HCT116 (cell line): ENCODE measurements at regions not wholly inside any gene's neighbourhood (a gene's known extent, or its start where the extent isn't known, plus 50 kb on each side); places are given as distances from the start of the nearest gene placed in this dataset.

ENCODE experiments used
- ATAC-seq: fragments of 200-7000 bp; cut with Tn5 transposase; 2 replicates; pipeline ENCODE4 v1.9.1; 2020; ENCODE audit warnings: mild to moderate bottlenecking, moderate library complexity
- BruUV-seq: library from RNA; stranded (reverse); fragments of 400-500 nt; replicated peaks from 2 replicates; lab custom pipeline; 2021; lab: Mats Ljungman, UMichigan
- CTCF ChIA-PET: fragments of 300-600 bp; sonication (Branson Sonifier 250); formaldehyde crosslinking; loops from one replicate; lab custom pipeline; 2021; ENCODE audit warnings: antibody characterized with exemption; lab: Charles Lee
- POLR2A ChIA-PET: fragments of 300-600, 350-600 bp; sonication (Branson Sonifier 250); formaldehyde crosslinking; loops from one replicate; lab custom pipeline; 2021; ENCODE audit warnings: antibody characterized with exemption; lab: Charles Lee
- RAD21 ChIA-PET, 2 experiments: fragments of 300-600 bp; sonication (Branson Sonifier 250); formaldehyde crosslinking; loops; one replicate each; lab custom pipeline; 2023; ENCODE audit warnings: low total read pairs in 2 of 2; ENCODE audit not compliant: uncharacterized antibody in 2 of 2, unreplicated experiment in 2 of 2, low non-redundant PET in 1 of 2; lab: Charles Lee
- DNase-seq: peaks from one replicate; pipeline ENCODE4 v3.0.0-alpha.2; 2010; ENCODE audit warnings: low read depth, low spot score
- H2AFZ ChIP-seq: fragments of 200-600 bp; shearing (Covaris generic), sonication (generic); 2 replicates; pipeline ENCODE4 v1.6.1; 2017; ENCODE audit warnings: low read depth, mixed run types, mixed read lengths, antibody characterized with exemption, low read length; ENCODE audit not compliant: poor library complexity, severe bottlenecking
- H3K27ac ChIP-seq: 2 replicates; pipeline ENCODE4 v1.5.1; 2012; ENCODE audit warnings: low read depth, low read length
- H3K27me3 ChIP-seq: fragments of 200-600 bp; sonication (generic); 2 replicates; pipeline ENCODE4 v1.6.1; 2016; ENCODE audit warnings: mixed run types, low read length, mixed read lengths; ENCODE audit not compliant: insufficient read depth
- H3K36me3 ChIP-seq, 2 experiments: fragments of 200-500 bp in 1 of 2; fragments of 200-600 bp in 1 of 2; sonication (Bioruptor generic) in 1 of 2; sonication (generic) in 1 of 2; 2 replicates each; pipeline versions ENCODE4 v1.5.1 to v1.6.1; 2014 to 2016; ENCODE audit warnings: low read length in 2 of 2, inconsistent platforms in 1 of 2, mixed read lengths in 1 of 2, mixed run types in 1 of 2; ENCODE audit not compliant: insufficient read depth in 2 of 2, control insufficient read depth in 1 of 2
- H3K4me1 ChIP-seq, 2 experiments: fragments of 200-600 bp in 1 of 2; sonication (generic) in 1 of 2; 2 replicates each; pipeline versions ENCODE4 v1.5.1 to v1.6.1; 2012 to 2017; ENCODE audit warnings: low read length in 2 of 2, inconsistent platforms in 1 of 2, mild to moderate bottlenecking in 1 of 2, mixed read lengths in 1 of 2, mixed run types in 1 of 2, moderate library complexity in 1 of 2; ENCODE audit not compliant: insufficient read depth in 2 of 2, control insufficient read depth in 1 of 2
- H3K4me2 ChIP-seq: fragments of 200-600 bp; sonication (generic); 2 replicates; pipeline ENCODE4 v1.6.1; 2017; ENCODE audit warnings: mixed run types, low read length, mixed read lengths
- H3K4me3 ChIP-seq, 2 experiments: fragments of 200-600 bp in 1 of 2; sonication (generic) in 1 of 2; replicated peaks in 1 of 2; 2 replicates each; pipeline ENCODE4 v1.5.1; 2011 to 2016; ENCODE audit warnings: low read length in 2 of 2, control low read depth in 1 of 2, low read depth in 1 of 2, mild to moderate bottlenecking in 1 of 2, mixed read lengths in 1 of 2, mixed run types in 1 of 2
- H3K79me2 ChIP-seq: fragments of 200-600 bp; sonication (generic); 2 replicates; pipeline ENCODE4 v1.6.1; 2017; ENCODE audit warnings: mild to moderate bottlenecking, mixed run types, low read length, moderate library complexity, mixed read lengths; ENCODE audit not compliant: insufficient read depth
- H3K9ac ChIP-seq: fragments of 200-600 bp; sonication (generic); 2 replicates; pipeline ENCODE4 v1.6.1; 2016; ENCODE audit warnings: low read length, mixed read lengths
- H3K9me2 ChIP-seq: fragments of 200-600 bp; sonication (generic), shearing (Covaris generic); 2 replicates; pipeline ENCODE4 v1.6.1; 2017; ENCODE audit warnings: mixed run types, mild to moderate bottlenecking, moderate library complexity; ENCODE audit not compliant: insufficient read depth
- H3K9me3 ChIP-seq, 2 experiments: fragments of 200-500 bp in 1 of 2; fragments of 200-600 bp in 1 of 2; sonication (Bioruptor generic) in 1 of 2; sonication (generic) in 1 of 2; 2 replicates each; pipeline ENCODE4 v1.6.1; 2014 to 2017; ENCODE audit warnings: low read length in 2 of 2, mixed read lengths in 2 of 2, inconsistent platforms in 1 of 2, low read depth in 1 of 2, mild to moderate bottlenecking in 1 of 2, mixed run types in 1 of 2, moderate library complexity in 1 of 2; ENCODE audit not compliant: control insufficient read depth in 1 of 2, insufficient read depth in 1 of 2
- H4K20me1 ChIP-seq: fragments of 200-600 bp; sonication (generic), shearing (Covaris generic); 2 replicates; pipeline ENCODE4 v1.6.1; 2017; ENCODE audit warnings: mixed run types, mild to moderate bottlenecking, moderate library complexity; ENCODE audit not compliant: insufficient read depth
- ATF3 ChIP-seq: IDR thresholded peaks from 2 replicates; pipeline ENCODE4 v1.6.1; 2012
- CEBPB ChIP-seq: IDR thresholded peaks from 2 replicates; pipeline ENCODE4 v1.6.1; 2012; ENCODE audit warnings: low read depth
- CTCF ChIP-seq, 3 experiments: fragments of 200-600 bp in 1 of 3; sonication (generic) in 1 of 3; IDR thresholded peaks in 2 of 3; conservative IDR thresholded peaks in 1 of 3; 2 replicates each; pipeline ENCODE4 v1.5.1; 2012 to 2017; ENCODE audit warnings: low read depth in 2 of 3, low read length in 2 of 3, antibody characterized with exemption in 1 of 3, borderline replicate concordance in 1 of 3, control low read depth in 1 of 3, mild to moderate bottlenecking in 1 of 3, mixed read lengths in 1 of 3, mixed run types in 1 of 3, moderate library complexity in 1 of 3; ENCODE audit not compliant: insufficient read depth in 1 of 3
- EGR1 ChIP-seq: IDR thresholded peaks from 2 replicates; pipeline ENCODE4 v1.6.1; 2012; ENCODE audit warnings: low read depth
- ELF1 ChIP-seq: IDR thresholded peaks from 2 replicates; pipeline ENCODE4 v1.6.1; 2012; ENCODE audit warnings: low read depth, borderline replicate concordance
- EZH2phosphoT487 ChIP-seq: fragments of 200-600 bp; IDR thresholded peaks from 2 replicates; pipeline ENCODE4 v1.6.1; 2018; ENCODE audit warnings: antibody characterized with exemption, borderline replicate concordance
- FOSL1 ChIP-seq: IDR thresholded peaks from 2 replicates; pipeline ENCODE4 v1.6.1; 2012; ENCODE audit warnings: low read depth
- JUND ChIP-seq: IDR thresholded peaks from 2 replicates; pipeline ENCODE4 v1.6.1; 2012
- MAX ChIP-seq: IDR thresholded peaks from 2 replicates; pipeline ENCODE4 v1.6.1; 2012
- RAD21 ChIP-seq: IDR thresholded peaks from 2 replicates; pipeline ENCODE4 v1.6.1; 2012; ENCODE audit warnings: low read depth, mild to moderate bottlenecking
- REST ChIP-seq: IDR thresholded peaks from 2 replicates; pipeline ENCODE4 v1.6.1; 2012; ENCODE audit warnings: low read depth
- SIN3A ChIP-seq: IDR thresholded peaks from 2 replicates; pipeline ENCODE4 v1.6.1; 2012; ENCODE audit warnings: low read depth
- SP1 ChIP-seq: IDR thresholded peaks from 2 replicates; pipeline ENCODE4 v1.6.1; 2012; ENCODE audit warnings: low read depth
- TCF7L2 ChIP-seq: IDR thresholded peaks from 2 replicates; pipeline ENCODE4 v1.7.0; 2011; ENCODE audit warnings: borderline replicate concordance, inconsistent platforms; ENCODE audit not compliant: insufficient read depth, insufficient read length; ENCODE audit errors: extremely low read depth
- YY1 ChIP-seq: IDR thresholded peaks from 2 replicates; pipeline ENCODE4 v1.6.1; 2011; ENCODE audit warnings: low read length, low read depth, moderate library complexity, mild to moderate bottlenecking; ENCODE audit not compliant: insufficient replicate concordance; ENCODE audit errors: extremely low read depth
- ZBTB33 ChIP-seq: IDR thresholded peaks from 2 replicates; pipeline ENCODE4 v1.6.1; 2011; ENCODE audit warnings: mild to moderate bottlenecking, low read length, moderate library complexity; ENCODE audit not compliant: insufficient replicate concordance; ENCODE audit errors: extremely low read depth
- ZFX ChIP-seq: fragments of 450-650 bp; IDR thresholded peaks from 2 replicates; pipeline ENCODE4 v1.6.1; 2017
- ZNF274 ChIP-seq: fragments of 200-500 bp; sonication (Bioruptor generic); IDR thresholded peaks from 2 replicates; pipeline ENCODE4 v1.6.1; 2014; ENCODE audit warnings: mild to moderate bottlenecking, low read depth, low read length, inconsistent platforms
- intact Hi-C: fragments of 100-400 bp; cut with micrococcal nuclease; formaldehyde crosslinking; loops from 2 replicates; pipeline ENCODE4 v1.10.0; 2022

- Histone ChIP-seq H3K79me2 (no peaks in the 10 kb centered on the region), H3K9me3 (no peaks in the 10 kb centered on the region; a peak in 1 of 4 replicates), H3K4me2 (no peak overlapping the region), H2AFZ (no peak overlapping the region)
- no peak for ATAC-seq
- POLR2A ChIA-PET, result no interaction called here
- no peak for TF ChIP-seq ATF3
- no peak for TF ChIP-seq FOSL1
- TF ChIP-seq TCF7L2, result no peak
- no peak for TF ChIP-seq SP1
- TF ChIP-seq ELF1, result no peak
- no peak for TF ChIP-seq EZH2phosphoT487
- no peak for TF ChIP-seq SIN3A
- no peak for TF ChIP-seq MAX
- no peak for TF ChIP-seq ZFX
- TF ChIP-seq ZBTB33, result no peak
- no peak for TF ChIP-seq CTCF (IDR thresholded peaks at IDR 0.05 in 2 of 3, conservative IDR thresholded peaks at IDR 0.05 in 1 of 3; ENCODE audit: borderline replicate concordance in 1 of 3, insufficient read depth in 1 of 3, low read depth in 2 of 3, low read length in 2 of 3)
- no peak for TF ChIP-seq JUND
- no peak for TF ChIP-seq REST
- TF ChIP-seq CEBPB, result no peak
- TF ChIP-seq RAD21, result no peak
- TF ChIP-seq ZNF274, result no peak
- no peak for TF ChIP-seq YY1
- no peak for TF ChIP-seq EGR1
- TF ChIP-seq, all 23 proteins: peak for 0
- no peaks in the 10 kb centered on the region for H4K20me1 ChIP-seq
- H3K27ac ChIP-seq, result no peak overlapping the region
- no peak overlapping the region for H3K9ac ChIP-seq
- no peak overlapping the region for H3K4me3 ChIP-seq
- DNase-seq, result no peak
- intact Hi-C loops, result no loop called here
- H3K9me2 ChIP-seq, result no peaks in the 10 kb centered on the region
- H3K36me3 ChIP-seq, result no peaks in the 10 kb centered on the region
- BruUV-seq, result no TSS peak
- H3K27me3 ChIP-seq, result no peaks in the 10 kb centered on the region
- no peaks in the 10 kb centered on the region for H3K4me1 ChIP-seq
- CTCF ChIA-PET, result no interaction called here
- RAD21 ChIA-PET, result no interaction called here
These were observed 211.1 kb downstream of the MRPL39 start for GRCh38 chr21:25396135-25396711.
